ENCODE measurements at regions not wholly inside any gene's neighbourhood (a gene's known extent, or its start where the extent isn't known, plus 50 kb on each side); places are given as distances from the start of the nearest gene placed in this dataset.
A peak's percentile ranks its signal among the peaks of the same experiment; 100 is the strongest.

DNA sequence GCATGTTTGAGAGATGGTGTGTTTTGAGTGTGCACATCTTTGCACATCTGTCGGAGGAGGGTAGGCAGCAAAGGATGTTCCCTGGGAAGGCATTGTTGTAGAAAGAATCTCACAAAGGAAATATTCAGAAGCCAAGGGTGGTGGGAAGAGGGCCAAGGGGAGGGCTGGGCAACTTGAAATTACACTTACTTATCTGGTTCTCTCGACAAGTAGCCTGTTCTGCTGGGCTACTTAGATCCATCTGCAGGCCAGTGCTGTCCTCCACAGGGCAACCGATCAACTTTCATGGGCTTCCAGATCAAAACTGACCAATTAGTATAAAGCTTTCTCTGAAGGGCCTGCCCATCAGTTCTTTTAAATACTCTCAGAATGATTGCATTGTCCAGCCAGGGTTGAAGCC lies 495.2 kb downstream of the GADD45G start:
- no peak overlapping the region for H3K4me2 ChIP-seq

DNA sequence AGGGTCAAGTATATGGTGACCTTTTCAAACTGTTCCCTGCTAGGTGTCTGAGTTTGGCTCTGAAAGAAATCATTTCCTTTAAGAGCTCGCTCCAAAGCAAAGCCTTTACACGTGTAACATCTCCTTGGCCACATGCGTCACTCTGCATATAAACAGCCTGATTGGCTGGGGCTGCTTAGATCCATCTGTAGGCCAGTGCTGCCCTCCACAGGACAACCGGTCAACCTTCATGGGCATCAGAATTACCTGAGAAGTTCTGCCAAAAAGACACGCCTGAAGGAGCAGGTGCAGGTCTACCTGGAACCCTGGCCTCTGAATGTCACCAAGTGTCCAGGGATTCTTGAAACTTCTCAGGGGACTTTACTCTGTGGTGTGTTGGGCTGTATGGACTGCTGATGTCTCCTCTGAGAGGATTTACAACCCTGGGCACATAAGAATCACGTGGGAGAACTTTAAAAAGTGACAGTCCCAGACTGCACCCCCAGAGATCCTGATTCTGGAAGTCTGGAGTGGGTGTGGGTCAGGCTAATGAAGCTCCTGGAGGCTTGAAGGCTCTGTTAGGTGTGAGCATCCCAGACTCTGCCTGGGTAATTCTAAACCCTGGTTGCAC lies 497.6 kb downstream of the GADD45G start:
- H3K4me2 ChIP-seq: no peak overlapping the region
- ChIA-PET POLR2A (interaction anchor here (1.0 kb wide), 1 partner anchor 499 kb away, joined by 6 read pairs; no protein-coding TSS in a partner anchor), CTCF (interaction anchor here (0.6 to 9.1 kb wide), 25 partner anchors 9 to 559 kb away, joined by 3 to 604 read pairs (median 3); partner anchors contain the start of genes DIRAS2 and GADD45G)
- no peaks in the 10 kb centered on the region for H3F3A ChIP-seq (replicated peaks; ENCODE audit: insufficient read depth)
- H2AFZ ChIP-seq (ENCODE audit: low read depth): no peak overlapping the region
- H3K79me2 ChIP-seq (ENCODE audit: insufficient read depth): no peaks in the 10 kb centered on the region
- no peaks in the 10 kb centered on the region for H3K9me2 ChIP-seq
- TF ChIP-seq GABPA (IDR thresholded peaks at IDR 0.05; ENCODE audit: low read depth): no peak
- TF ChIP-seq RAD21 (IDR thresholded peaks at IDR 0.05; ENCODE audit: low read length): peak; percentile 94
- TF ChIP-seq MEF2A (IDR thresholded peaks at IDR 0.05; ENCODE audit: borderline replicate concordance, low read depth): no peak
- TF ChIP-seq YY1 (IDR thresholded peaks at IDR 0.05; ENCODE audit: low read depth): no peak
- TF ChIP-seq, protein P1, sequence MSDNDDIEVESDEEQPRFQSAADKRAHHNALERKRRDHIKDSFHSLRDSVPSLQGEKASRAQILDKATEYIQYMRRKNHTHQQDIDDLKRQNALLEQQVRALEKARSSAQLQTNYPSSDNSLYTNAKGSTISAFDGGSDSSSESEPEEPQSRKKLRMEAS (IDR thresholded peaks at IDR 0.05; ENCODE audit: low read depth): no peak
- TF ChIP-seq RFX5 (IDR thresholded peaks at IDR 0.05; ENCODE audit: low read length): peak; percentile 97
- peak; percentile 85 for TF ChIP-seq SMC3 (IDR thresholded peaks at IDR 0.05; ENCODE audit: low read depth, low read length)
- peak; percentile 66; the same call in 1 of the 2 replicates for TF ChIP-seq MXI1 (IDR thresholded peaks at IDR 0.05; ENCODE audit: low read depth, low read length)
- TF ChIP-seq, protein P2, sequence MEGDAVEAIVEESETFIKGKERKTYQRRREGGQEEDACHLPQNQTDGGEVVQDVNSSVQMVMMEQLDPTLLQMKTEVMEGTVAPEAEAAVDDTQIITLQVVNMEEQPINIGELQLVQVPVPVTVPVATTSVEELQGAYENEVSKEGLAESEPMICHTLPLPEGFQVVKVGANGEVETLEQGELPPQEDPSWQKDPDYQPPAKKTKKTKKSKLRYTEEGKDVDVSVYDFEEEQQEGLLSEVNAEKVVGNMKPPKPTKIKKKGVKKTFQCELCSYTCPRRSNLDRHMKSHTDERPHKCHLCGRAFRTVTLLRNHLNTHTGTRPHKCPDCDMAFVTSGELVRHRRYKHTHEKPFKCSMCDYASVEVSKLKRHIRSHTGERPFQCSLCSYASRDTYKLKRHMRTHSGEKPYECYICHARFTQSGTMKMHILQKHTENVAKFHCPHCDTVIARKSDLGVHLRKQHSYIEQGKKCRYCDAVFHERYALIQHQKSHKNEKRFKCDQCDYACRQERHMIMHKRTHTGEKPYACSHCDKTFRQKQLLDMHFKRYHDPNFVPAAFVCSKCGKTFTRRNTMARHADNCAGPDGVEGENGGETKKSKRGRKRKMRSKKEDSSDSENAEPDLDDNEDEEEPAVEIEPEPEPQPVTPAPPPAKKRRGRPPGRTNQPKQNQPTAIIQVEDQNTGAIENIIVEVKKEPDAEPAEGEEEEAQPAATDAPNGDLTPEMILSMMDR (IDR thresholded peaks at IDR 0.05): peak; percentile 65
- TF ChIP-seq GATA2 (CRISPR knock-in tag; IDR thresholded peaks at IDR 0.05): no peak
- H3K27me3 ChIP-seq (ENCODE audit: insufficient read depth): no peaks in the 10 kb centered on the region
- peak; percentile 84 for DNase-seq
- H3K9ac ChIP-seq: no peak overlapping the region
- WGBS (ENCODE audit: low lambda C conversion rate): 17% methylated on average over 6 of the region's 6 CpGs
- no peak overlapping the region for H3K27ac ChIP-seq (ENCODE audit: low read depth in 2 of 2, low read length in 1 of 2)
- H3K36me3 ChIP-seq (replicated peaks in 1 of 2; ENCODE audit: control insufficient read depth in 1 of 2, insufficient read depth in 2 of 2, low read length in 1 of 2): no peaks in the 10 kb centered on the region
- H3K9me3 ChIP-seq: no peaks in the 10 kb centered on the region
- H3K4me1 ChIP-seq (ENCODE audit: control insufficient read depth in 1 of 2, insufficient read depth in 2 of 2, low read depth in 1 of 2, low read length in 1 of 2): peaks cover 0 to 9% of the 10 kb centered on the region in 2 experiments; a peak in 1 of 4 replicates
- no peak overlapping the region; a peak in 1 of 4 replicates for H3K4me3 ChIP-seq (ENCODE audit: low read depth in 2 of 2, low read length in 1 of 2)
- H4K20me1 ChIP-seq (ENCODE audit: insufficient read depth): no peaks in the 10 kb centered on the region

More for the DNA sequence above, 495.2 kb downstream of the GADD45G start:
- Histone ChIP-seq H3K36me3 (replicated peaks in 1 of 2; ENCODE audit: control insufficient read depth in 1 of 2, insufficient read depth in 2 of 2, low read length in 1 of 2) (no peaks in the 10 kb centered on the region), H3F3A (replicated peaks; ENCODE audit: insufficient read depth) (no peaks in the 10 kb centered on the region), H3K9ac (no peak overlapping the region), H3K27me3 (ENCODE audit: insufficient read depth) (no peaks in the 10 kb centered on the region), H3K9me3 (no peaks in the 10 kb centered on the region), H4K20me1 (ENCODE audit: insufficient read depth) (no peaks in the 10 kb centered on the region), H3K4me1 (ENCODE audit: control insufficient read depth in 1 of 2, insufficient read depth in 2 of 2, low read depth in 1 of 2, low read length in 1 of 2) (peaks cover 0 to 17% of the 10 kb centered on the region in 2 experiments; a peak in 1 of 4 replicates), H3K4me3 (ENCODE audit: low read depth in 2 of 2, low read length in 1 of 2) (no peak overlapping the region), H2AFZ (ENCODE audit: low read depth) (no peak overlapping the region), H3K9me2 (no peaks in the 10 kb centered on the region), H3K27ac (ENCODE audit: low read depth in 2 of 2, low read length in 1 of 2) (no peak overlapping the region), H3K79me2 (ENCODE audit: insufficient read depth) (no peaks in the 10 kb centered on the region)
- 45% methylated on average over 3 of the region's 3 CpGs for WGBS (ENCODE audit: low lambda C conversion rate)
- CTCF ChIA-PET: interaction anchor here (0.6 to 9.1 kb wide), 47 partner anchors 10 to 1310 kb away, joined by 3 to 604 read pairs (median 3); partner anchors contain the start of gene GADD45G
- TF ChIP-seq, protein P3, sequence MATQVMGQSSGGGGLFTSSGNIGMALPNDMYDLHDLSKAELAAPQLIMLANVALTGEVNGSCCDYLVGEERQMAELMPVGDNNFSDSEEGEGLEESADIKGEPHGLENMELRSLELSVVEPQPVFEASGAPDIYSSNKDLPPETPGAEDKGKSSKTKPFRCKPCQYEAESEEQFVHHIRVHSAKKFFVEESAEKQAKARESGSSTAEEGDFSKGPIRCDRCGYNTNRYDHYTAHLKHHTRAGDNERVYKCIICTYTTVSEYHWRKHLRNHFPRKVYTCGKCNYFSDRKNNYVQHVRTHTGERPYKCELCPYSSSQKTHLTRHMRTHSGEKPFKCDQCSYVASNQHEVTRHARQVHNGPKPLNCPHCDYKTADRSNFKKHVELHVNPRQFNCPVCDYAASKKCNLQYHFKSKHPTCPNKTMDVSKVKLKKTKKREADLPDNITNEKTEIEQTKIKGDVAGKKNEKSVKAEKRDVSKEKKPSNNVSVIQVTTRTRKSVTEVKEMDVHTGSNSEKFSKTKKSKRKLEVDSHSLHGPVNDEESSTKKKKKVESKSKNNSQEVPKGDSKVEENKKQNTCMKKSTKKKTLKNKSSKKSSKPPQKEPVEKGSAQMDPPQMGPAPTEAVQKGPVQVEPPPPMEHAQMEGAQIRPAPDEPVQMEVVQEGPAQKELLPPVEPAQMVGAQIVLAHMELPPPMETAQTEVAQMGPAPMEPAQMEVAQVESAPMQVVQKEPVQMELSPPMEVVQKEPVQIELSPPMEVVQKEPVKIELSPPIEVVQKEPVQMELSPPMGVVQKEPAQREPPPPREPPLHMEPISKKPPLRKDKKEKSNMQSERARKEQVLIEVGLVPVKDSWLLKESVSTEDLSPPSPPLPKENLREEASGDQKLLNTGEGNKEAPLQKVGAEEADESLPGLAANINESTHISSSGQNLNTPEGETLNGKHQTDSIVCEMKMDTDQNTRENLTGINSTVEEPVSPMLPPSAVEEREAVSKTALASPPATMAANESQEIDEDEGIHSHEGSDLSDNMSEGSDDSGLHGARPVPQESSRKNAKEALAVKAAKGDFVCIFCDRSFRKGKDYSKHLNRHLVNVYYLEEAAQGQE (IDR thresholded peaks at IDR 0.05; ENCODE audit: low read depth, low read length): no peak
- TF ChIP-seq, protein P4, sequence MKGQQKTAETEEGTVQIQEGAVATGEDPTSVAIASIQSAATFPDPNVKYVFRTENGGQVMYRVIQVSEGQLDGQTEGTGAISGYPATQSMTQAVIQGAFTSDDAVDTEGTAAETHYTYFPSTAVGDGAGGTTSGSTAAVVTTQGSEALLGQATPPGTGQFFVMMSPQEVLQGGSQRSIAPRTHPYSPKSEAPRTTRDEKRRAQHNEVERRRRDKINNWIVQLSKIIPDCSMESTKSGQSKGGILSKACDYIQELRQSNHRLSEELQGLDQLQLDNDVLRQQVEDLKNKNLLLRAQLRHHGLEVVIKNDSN (IDR thresholded peaks at IDR 0.05; ENCODE audit: borderline replicate concordance, low read depth): no peak
- TF ChIP-seq, protein P5, sequence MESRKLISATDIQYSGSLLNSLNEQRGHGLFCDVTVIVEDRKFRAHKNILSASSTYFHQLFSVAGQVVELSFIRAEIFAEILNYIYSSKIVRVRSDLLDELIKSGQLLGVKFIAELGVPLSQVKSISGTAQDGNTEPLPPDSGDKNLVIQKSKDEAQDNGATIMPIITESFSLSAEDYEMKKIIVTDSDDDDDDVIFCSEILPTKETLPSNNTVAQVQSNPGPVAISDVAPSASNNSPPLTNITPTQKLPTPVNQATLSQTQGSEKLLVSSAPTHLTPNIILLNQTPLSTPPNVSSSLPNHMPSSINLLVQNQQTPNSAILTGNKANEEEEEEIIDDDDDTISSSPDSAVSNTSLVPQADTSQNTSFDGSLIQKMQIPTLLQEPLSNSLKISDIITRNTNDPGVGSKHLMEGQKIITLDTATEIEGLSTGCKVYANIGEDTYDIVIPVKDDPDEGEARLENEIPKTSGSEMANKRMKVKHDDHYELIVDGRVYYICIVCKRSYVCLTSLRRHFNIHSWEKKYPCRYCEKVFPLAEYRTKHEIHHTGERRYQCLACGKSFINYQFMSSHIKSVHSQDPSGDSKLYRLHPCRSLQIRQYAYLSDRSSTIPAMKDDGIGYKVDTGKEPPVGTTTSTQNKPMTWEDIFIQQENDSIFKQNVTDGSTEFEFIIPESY (IDR thresholded peaks at IDR 0.05; ENCODE audit: borderline replicate concordance, low read depth): no peak
- POLR2A ChIA-PET: interaction anchor here (1.0 to 1.7 kb wide), 3 partner anchors 424 to 497 kb away, joined by 4 to 13 read pairs (median 11); partner anchors contain the start of gene GADD45G
- no peak for DNase-seq

All from SK-N-SH (cell line).